Nephron progenitor cell (in vitro differentiated cells): ENCODE measurements at regions not wholly inside any gene's neighbourhood (a gene's known extent, or its start where the extent isn't known, plus 50 kb on each side); places are given as distances from the start of the nearest gene placed in this dataset.

ENCODE experiments used
- DNase-seq: peaks from one replicate; pipeline ENCODE4 v3.0.0; 2021
- H3K27ac Mint-ChIP-seq: 2 replicates; pipeline ENCODE4 v1.8.0; 2021; ENCODE audit warnings: mild to moderate bottlenecking, moderate library complexity, mixed read lengths
- H3K27me3 Mint-ChIP-seq: 2 replicates; pipeline ENCODE4 v1.8.0; 2021; ENCODE audit warnings: mild to moderate bottlenecking, low read depth, mixed read lengths; ENCODE audit not compliant: poor library complexity
- H3K36me3 Mint-ChIP-seq: 2 replicates; pipeline ENCODE4 v1.8.0; 2021; ENCODE audit warnings: low read depth, mixed read lengths
- H3K4me1 Mint-ChIP-seq: 2 replicates; pipeline ENCODE4 v1.8.0; 2021; ENCODE audit warnings: mixed read lengths
- H3K4me3 Mint-ChIP-seq: 2 replicates; pipeline ENCODE4 v1.8.0; 2021; ENCODE audit warnings: mild to moderate bottlenecking, moderate library complexity, mixed read lengths
- H3K9me3 Mint-ChIP-seq: 2 replicates; pipeline ENCODE4 v1.8.0; 2021; ENCODE audit warnings: mild to moderate bottlenecking, moderate library complexity, mixed read lengths
- CTCF ChIP-seq: fragments of 200-600 bp; sonication (generic); IDR thresholded peaks from 2 replicates; pipeline ENCODE4 v1.5.0; 2021; ENCODE audit warnings: antibody characterized with exemption

GRCh38 chr15:69631978-69632377, 179.4 kb downstream of the RPLP1 start:
- H3K27ac Mint-ChIP-seq: no peak overlapping the region
- TF ChIP-seq CTCF: no peak
- peaks cover 4% of the 10 kb centered on the region for H3K9me3 Mint-ChIP-seq
- H3K27me3 Mint-ChIP-seq: peaks cover 21% of the 10 kb centered on the region
- no peak overlapping the region for H3K4me3 Mint-ChIP-seq
- peaks cover 12% of the 10 kb centered on the region for H3K4me1 Mint-ChIP-seq
- no peak for DNase-seq
- H3K36me3 Mint-ChIP-seq: no peaks in the 10 kb centered on the region

DNA sequence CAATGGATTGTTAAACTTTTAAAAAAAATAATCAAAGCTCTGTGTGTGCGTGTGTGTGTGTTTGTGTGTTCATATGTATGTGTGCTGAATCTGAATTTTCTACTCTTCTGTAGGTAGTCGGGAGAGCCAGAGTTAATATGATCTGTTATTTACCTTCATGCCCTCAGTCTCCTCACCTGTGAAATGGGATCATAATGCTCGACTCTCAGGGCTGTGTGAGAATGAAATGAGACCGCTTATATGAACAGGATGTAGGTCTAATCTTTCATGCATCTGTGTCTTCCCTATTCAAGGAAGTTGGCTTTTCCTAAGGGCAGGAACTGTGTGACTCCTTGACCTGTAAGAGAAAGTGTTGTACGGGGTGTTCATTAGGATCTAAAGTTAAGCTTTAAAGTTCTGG, 182.2 kb downstream of the RPLP1 start:
- no peak for DNase-seq
- no peak overlapping the region for H3K27ac Mint-ChIP-seq
- no peak for TF ChIP-seq CTCF
- no peak overlapping the region for H3K4me3 Mint-ChIP-seq
- H3K9me3 Mint-ChIP-seq: peaks cover 14% of the 10 kb centered on the region
- no peaks in the 10 kb centered on the region for H3K36me3 Mint-ChIP-seq
- H3K4me1 Mint-ChIP-seq: peaks cover 10% of the 10 kb centered on the region
- peaks cover 23% of the 10 kb centered on the region for H3K27me3 Mint-ChIP-seq

DNA sequence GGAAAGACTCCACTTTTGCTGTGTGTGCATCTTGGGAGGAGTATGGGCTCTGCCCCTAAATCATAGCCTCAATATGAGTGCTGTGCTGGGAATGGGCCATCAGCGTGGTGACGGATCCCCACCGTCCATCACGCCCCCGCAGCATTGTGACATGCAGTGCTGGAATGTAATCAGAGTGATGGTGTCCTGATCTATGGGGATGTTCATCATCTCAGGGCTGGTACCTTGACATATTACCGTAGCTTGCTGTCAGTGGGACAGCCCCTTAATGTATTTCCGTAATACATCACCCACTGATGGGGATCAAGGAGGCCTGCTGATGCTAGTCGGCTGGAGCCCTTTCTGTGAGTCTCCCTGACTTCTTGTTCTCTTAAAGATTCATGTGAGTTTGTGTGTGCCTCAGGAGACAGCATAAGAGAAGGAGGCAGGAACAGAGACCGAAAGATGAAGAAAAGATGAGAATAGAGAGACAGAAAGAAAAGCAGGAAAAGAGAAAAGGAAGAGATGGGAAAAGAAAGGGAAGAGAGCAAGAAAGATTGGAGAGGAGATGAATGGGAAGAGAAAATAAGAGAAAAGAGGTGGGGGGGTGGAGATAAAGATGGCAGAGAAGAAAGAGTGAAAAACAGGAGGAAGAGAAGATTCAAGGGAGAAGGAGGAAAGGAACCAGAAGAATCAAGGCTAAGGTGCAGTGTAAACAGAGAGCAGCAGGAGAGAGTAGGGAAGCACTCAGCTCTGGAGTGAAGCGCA, 183.7 kb downstream of the RPLP1 start:
- no peak overlapping the region for H3K27ac Mint-ChIP-seq

GRCh38 chr15:69637818-69638217, 185.2 kb downstream of the RPLP1 start:
- Mint-ChIP-seq H3K27me3 (peaks cover 19% of the 10 kb centered on the region), H3K36me3 (peaks cover 4% of the 10 kb centered on the region), H3K9me3 (peaks cover 37% of the 10 kb centered on the region), H3K4me1 (no peaks in the 10 kb centered on the region), H3K4me3 (no peak overlapping the region), H3K27ac (no peak overlapping the region)
- DNase-seq: no peak
- TF ChIP-seq CTCF: no peak

More for the DNA sequence above, 183.7 kb downstream of the RPLP1 start:
- H3K27me3 Mint-ChIP-seq: peaks cover 23% of the 10 kb centered on the region
- H3K4me1 Mint-ChIP-seq: peaks cover 4% of the 10 kb centered on the region
- no peak for DNase-seq
- peaks cover 28% of the 10 kb centered on the region for H3K9me3 Mint-ChIP-seq
- TF ChIP-seq CTCF: no peak
- H3K36me3 Mint-ChIP-seq: peaks cover 4% of the 10 kb centered on the region
- no peak overlapping the region for H3K4me3 Mint-ChIP-seq

- no peak for TF ChIP-seq CTCF
- H3K27ac Mint-ChIP-seq: no peak overlapping the region
- peaks cover 60% of the 10 kb centered on the region for H3K9me3 Mint-ChIP-seq
Observed at GRCh38 chr15:69643476-69643875, 190.9 kb downstream of the RPLP1 start.

GRCh38 chr15:69643971-69644370, 191.4 kb downstream of the RPLP1 start:
- Mint-ChIP-seq H3K27ac (no peak overlapping the region), H3K4me3 (no peak overlapping the region), H3K27me3 (peaks cover 11% of the 10 kb centered on the region), H3K36me3 (peaks cover 12% of the 10 kb centered on the region), H3K4me1 (peaks cover 26% of the 10 kb centered on the region), H3K9me3 (peaks cover 57% of the 10 kb centered on the region)
- no peak for DNase-seq
- TF ChIP-seq CTCF: no peak

More at GRCh38 chr15:69643476-69643875, 190.9 kb downstream of the RPLP1 start:
- H3K36me3 Mint-ChIP-seq: peaks cover 12% of the 10 kb centered on the region
- peaks cover 21% of the 10 kb centered on the region for H3K4me1 Mint-ChIP-seq
- DNase-seq: no peak
- peaks cover 11% of the 10 kb centered on the region for H3K27me3 Mint-ChIP-seq
- H3K4me3 Mint-ChIP-seq: no peak overlapping the region
